ENCODE measurements at regions not wholly inside any gene's neighbourhood (a gene's known extent, or its start where the extent isn't known, plus 50 kb on each side); places are given as distances from the start of the nearest gene placed in this dataset.
A peak's percentile ranks its signal among the peaks of the same experiment; 100 is the strongest.

DNA sequence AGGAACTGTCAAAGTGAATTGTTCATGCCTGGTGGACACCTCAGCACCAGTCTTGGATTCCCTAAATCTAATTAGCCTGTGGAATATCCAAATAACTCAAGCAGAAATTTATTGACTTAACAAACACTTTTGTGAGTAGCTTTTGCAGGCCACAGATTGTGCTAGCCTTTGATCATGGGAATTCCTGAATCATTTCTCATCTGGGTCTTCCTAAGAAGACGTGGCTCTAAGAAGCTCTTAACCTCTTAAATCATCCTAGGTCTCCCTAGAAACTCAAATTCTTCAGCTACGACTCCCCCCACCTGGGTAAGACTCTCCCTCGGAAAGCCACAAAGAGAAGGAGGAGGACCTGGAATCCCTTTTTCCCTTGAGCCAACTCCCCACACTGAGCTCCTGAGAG is 53.8 kb upstream of the PSEN2 start:
- DNase-seq (ENCODE audit: low read depth in 2 of 2), result no peak

DNA sequence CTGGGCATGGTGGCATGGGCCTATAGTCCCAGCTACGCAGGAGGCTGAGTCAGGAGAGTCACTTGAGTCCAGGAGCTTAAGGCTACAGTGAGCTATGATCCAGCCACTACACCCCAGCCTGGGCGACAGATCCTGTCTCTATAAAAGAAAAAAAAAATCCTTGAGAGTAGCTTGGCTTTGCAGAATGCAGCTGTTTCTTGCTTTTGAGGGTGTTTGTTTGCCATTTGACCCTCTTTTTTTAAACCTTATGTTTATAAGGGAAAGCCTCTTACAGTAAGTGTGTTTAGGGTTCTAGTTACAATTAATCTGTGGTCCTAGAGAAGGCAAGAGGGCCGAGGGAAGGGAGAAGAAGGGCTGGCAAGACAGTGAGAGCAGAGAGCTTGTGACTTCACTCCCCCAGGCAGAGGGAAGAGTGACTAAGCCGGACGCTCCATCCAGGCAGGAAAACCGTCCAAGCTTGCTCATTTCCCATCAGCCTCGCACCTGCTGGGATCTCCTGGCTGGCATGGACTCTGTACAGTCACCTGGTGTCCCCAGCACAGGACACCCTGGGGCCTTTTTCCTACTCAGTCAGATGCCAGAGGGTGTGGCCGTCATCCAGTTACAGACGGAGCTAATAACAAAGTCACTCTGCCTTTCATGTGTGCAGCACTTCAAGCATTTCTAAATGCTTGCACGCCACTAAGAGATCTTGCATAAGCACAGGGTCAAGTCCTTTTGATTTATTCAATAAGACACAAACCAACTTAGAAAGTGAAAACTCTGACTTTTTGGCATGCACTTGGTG is 55.5 kb upstream of the PSEN2 start:
- DNase-seq (ENCODE audit: low read depth in 2 of 2), result no peak

DNA sequence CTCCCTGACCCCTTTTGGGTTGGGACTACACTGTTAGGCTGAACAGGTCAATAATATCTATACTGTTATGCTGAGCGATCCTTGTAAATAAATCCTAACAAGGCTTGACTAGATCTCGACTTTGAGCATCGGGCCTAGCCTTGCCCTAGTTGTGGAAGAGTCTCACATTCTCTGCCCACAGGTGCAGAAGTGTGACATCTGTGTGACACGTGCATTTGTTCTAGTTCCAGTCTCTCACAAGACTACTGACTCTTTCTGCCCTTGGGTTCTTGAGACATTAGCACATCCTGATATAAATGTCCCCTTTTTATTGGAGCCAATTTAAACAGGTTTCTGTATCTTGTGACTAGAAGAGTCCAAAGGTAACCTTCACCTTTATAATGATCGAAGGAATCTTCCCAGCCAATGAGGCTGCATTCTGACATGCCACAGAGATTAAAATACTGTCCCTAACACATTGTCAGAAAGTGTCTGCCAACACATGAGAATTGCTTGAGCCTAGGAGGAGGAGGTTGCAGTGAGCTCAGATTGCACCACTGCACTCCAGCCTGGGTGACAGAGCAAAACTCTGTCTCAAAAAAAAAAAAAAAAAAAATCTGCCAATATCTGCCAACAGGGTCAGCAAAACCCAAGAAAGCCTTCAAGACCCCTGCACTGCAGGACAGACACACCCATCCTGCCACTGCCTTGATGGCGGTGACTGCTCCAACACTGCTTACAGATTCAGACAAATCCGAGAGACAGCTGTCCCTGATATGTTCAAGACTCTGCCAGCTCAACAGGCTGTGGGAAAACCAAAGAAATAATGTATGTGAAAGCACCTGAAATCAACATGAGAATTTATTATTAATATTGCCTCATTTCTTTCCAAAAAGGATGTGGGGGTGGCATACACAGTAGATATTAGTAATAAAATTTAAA is 56.5 kb upstream of the PSEN2 start:
- no peak for DNase-seq (ENCODE audit: low read depth in 2 of 2)

DNA sequence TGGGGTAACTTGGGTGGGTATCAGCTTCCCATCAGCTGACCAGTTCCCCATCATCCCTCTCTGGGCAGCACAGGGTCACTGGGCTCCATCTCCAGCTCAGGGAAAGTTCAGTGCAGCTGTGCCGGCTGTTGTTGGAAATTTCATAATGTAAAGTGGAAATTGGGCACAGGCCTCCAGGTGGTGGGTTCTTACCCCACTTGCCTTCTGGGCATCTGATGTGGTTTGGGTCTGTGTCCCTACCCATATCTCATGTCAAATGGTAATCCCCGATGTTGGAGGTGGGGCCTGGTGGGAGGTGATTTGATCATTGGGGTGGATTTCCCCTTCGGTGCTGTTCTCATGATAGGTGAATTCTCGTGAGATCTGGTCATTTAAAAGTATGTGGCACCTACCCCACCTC is 59.7 kb upstream of the PSEN2 start:
- DNase-seq (ENCODE audit: low read depth in 2 of 2), result no peak

DNA sequence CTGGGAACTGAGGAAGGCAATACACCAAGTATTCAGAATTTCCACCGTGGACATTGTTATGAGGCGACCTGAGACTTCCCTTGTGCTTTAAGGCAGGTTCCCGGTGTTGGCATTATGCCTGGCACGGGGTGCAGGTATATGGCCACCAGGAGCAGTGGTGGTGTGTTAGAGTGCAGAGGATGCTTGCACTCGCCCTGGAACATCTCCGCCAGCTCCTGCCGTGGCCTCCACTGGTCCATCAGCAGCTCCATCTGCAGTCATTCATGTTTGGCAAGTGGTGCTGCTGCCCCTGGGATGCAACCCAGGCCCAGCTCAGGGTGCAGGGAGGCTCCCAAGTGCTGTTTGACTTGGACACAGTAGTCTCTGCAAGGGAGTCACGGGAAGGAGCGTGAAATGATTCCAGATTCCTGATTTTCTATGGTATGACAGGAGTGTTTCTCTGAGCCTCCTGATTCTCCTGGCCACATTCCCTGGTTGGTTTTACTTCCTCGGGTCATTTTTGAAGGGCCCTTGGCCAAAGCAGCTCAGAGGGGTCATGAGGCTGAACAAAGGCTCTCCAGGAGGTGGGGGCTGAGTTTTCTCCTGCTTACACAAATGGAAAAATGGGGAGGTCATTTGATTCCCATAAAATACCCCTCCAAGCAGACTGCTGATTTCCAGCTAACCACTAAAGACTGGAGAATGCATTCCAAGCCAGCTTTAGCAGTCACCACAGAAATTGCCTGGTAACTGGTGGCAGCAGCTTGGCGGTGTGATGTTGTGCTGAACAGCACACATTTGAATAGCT is 60.4 kb upstream of the PSEN2 start:
- DNase-seq (ENCODE audit: low read depth in 2 of 2), result no peak

DNA sequence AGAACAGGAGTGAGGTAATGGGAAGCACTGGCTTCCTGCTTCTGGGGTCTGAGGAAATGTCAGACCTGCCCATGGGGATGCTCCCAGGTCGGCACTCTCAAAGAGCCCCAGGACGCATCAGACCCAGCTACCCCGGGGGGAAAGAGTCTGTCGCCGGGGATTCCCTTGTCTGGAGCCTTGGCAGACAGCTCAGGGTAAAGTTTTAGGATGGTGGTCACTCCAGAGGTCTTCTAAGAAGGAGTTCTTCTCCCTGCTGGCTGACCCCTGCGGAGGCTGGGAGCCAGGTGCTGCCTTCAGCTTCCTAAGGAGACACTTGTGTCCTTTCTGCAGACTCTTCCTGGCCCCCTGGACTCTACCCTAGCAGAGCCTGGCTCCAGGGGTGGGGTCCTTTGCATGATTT is 61.9 kb upstream of the PSEN2 start:
- DNase-seq (ENCODE audit: low read depth in 2 of 2), result no peak

DNA sequence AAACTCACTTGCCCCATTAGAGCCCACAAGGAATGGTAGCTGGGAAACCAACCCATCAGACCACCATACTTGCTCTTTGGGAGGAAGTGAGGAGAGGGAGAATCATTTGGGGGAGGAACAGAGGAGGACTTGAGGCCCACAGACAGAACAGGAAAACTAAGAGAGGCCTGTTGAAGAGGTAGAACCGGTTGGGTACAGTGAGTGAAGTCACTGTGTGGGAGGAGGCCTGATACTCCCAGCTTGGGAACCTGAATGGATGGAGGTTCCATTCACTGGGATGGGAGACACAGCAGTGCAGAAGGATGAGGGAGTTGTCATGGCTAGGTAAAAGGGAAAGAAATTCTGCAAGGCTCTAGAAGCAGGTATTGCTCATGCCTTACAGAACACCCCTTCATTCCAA is 63.4 kb upstream of the PSEN2 start:
- DNase-seq (ENCODE audit: low read depth in 2 of 2), result no peak

DNA sequence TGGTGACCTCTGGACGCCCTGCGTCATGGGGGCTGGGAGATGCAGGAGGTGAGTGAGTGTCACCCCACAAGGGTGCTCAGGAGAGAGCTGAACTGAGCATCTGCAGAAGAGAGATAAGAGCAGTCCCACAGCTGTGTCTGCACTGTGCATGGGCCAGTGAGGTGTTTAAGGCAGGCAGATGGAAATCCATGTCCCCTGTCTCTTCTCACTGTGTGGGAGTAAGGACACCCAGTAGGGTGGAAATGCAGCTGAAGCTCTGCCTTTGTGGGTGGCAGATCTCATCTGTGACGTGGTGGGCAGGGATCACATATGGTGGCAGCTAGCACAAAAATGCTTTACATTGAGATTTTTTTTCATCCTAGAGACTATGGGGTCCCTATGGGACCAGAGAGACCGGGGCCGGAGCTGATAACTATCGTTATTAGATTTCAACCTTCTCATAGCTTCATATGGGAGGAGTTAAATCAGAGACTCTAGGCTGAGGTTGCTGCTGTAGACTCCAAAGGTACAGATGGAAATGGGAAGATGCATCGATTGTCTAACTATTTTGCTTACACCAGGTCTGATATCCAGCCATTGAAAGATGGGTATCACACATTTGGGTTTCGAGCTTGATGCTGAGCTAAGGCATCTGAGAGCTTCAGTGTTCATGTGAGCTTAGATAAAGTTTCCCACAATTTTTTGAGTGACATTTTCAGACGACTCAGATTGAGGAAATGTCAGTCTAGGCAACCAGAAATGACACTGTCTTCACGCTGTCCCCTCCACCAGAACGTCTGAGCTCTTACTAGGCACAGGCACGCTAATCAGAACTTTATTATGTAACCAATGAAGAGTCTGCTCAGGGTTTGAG is 65.3 kb upstream of the PSEN2 start:
- DNase-seq (ENCODE audit: low read depth in 2 of 2), result no peak

DNA sequence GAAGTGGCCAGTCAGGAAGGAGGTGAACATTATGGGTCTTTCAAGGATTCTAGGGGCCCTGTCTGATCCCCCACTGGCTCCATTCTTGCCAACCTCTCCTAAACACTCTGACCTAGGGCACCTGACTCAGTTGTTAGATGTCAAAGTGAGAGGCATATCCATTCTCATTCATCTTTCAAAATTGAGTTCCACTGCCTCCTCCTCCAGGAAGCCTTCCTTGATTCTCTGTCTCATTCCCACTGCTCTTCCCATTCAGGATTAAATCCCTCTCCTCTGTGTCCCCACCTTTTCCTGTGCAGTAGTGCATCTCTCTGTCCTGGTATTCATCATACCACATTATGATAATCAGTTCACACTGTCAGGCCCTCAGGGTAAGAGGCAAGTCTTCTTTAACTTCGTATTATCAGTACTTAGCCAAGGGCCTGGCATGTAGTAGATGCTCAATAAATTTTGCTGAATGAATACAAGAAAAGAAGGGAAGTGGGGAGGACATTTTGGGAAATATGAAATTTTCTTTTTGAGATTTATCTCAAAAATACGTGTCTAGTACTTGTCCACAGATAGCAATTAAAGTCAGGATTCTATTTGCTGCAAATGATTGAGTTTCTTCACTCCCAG is 61.8 kb upstream of the ITPKB start:
- no peak for DNase-seq (ENCODE audit: low read depth in 2 of 2)

DNA sequence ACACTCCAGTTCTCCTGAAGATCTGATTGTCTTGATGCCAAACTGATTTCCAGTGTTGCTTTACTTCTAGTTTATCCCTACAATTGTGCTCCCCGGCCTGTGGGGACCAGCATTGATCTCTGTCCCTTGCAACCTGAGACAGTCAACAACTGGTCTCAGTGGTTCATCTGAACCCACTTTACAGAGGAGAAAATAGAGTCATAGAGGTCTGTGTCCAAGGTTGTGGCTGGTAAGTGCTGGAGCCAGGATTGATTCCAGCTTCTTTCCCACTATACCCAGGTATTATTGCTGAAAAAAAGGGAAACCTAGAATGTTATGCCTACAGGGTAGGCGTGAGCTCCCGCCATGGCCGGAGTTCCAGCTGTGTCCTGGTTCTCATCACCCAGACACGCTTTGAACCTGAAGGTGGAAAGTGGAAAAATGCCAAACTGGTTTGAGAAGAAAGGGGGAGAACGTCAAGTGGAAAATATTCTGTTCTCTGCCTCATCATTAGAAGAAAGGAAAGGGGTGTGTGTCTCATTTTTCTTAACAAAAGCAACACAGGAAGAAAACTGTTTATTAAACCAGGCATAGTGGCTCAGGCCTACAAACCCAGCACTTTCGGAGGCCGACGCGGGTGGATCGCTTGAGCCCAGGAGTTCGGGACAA is 60.7 kb upstream of the ITPKB start:
- no peak for DNase-seq (ENCODE audit: low read depth in 2 of 2)

DNA sequence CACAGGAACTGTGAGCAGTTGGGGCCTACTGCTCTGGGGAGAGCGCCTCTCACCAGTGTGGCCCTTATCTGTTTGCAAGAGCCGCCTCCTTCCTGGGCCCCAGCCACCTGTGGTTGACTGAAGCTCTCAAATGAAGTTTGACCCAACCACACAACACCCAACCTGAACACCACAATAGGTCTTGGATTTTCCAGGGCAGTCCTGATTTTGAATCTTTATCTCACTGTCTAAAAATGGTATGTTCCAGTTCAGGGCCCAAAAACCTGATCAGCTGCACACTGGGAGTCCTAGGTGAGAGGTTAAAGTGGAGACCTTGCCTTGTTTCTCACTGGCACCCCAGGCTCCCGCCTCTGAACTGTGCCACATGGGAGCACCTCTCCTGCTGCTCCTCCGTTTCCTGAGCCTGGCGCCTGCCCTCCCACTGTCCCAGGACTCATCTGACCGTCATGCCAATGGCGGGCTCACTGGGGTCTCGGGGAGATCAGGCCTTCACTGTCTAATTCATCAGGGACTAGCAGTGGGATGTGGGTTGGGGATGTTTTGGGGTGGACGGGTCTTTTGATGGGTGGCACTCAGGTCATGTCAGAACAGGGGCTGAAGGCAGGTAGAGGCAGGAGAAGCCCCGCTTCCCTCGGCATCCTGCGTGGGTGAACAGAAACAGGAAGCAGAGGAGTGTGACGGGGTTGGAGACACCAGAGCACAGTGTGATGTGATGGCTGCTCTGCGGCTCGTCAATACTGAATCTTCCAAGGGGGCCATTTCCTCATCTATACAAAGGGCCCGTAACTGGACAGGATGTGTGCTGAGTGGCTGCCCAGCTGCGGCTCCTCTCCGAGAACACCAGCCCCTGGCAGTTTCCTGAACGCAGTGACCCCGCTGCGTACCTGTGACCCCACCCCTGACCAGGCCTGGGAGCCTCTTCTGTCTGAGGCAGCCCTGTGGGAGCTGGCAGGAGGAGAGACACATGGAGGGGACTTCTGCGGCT is 59.6 kb upstream of the ITPKB start:
- DNase-seq (ENCODE audit: low read depth in 2 of 2), result peak; percentile 59 to 61

DNA sequence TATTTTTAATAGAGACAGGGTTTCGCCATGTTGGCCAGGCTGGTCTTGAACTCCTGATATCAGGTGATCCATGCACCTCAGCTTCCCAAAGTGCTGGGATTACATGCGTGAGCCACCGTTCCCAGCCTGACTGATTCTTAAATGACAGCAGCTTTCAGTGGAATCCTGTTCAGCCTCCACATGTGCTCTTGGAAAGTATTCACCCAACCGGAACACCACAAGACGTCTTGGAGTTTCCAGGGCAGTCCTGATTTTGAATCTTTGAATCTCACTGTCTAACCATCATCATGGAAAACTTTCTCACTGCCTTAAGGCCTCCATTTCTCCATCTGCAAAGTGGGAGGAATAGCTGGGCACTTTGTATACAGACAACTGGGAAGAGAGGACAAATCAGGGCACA is 58.1 kb upstream of the ITPKB start:
- no peak for DNase-seq (ENCODE audit: low read depth in 2 of 2)

DNA sequence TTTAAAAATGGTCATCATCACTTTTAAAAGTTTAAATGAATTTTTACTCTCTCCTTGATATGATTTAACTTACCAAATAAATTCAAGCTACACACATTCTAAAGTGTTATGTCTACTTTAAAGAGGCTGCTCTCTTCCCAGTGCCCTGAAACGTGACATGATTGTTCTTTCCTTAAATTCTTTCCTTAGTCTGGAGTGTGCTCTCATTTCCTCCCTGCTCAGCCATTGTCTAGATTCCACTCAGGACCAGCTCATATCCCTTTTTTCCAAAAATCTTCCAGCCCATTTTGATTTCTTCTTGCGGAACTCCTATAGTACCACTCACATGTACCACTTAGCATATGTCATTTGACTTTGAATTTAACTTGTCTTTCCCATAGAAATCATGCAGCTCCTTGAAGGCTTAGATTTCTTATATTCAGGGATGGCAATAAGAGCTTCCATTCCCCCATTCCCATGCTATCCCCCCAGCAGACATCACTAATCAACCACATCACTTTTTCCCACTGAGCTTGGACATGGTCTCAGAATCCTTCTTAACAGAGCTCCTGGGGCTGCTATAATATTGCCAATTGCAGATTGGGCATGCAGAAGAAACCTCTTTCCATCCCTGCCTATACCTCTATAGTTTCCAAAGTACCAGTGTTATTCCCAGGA is 54.7 kb upstream of the ITPKB start:
- no peak for DNase-seq (ENCODE audit: low read depth in 2 of 2)

DNA sequence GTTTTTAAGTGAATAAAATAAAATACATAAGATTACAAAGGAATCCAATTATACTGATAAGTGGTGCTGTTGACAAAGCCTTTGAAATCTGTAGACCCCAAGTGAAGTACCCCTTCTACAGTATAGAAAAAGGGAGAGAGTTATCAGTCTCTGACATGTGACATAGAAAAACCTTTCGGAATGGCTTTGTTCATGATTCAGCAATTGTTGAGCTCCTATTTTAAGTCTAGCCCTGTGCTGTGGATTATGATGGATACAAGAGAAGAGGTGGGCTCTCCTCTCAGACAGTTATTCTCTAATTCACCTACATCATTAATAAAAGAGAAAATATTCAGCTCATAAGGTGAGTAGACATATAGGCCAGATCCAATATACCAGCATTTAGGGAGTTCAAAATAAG is 53.3 kb upstream of the ITPKB start:
- no peak for DNase-seq (ENCODE audit: low read depth in 2 of 2)

DNA sequence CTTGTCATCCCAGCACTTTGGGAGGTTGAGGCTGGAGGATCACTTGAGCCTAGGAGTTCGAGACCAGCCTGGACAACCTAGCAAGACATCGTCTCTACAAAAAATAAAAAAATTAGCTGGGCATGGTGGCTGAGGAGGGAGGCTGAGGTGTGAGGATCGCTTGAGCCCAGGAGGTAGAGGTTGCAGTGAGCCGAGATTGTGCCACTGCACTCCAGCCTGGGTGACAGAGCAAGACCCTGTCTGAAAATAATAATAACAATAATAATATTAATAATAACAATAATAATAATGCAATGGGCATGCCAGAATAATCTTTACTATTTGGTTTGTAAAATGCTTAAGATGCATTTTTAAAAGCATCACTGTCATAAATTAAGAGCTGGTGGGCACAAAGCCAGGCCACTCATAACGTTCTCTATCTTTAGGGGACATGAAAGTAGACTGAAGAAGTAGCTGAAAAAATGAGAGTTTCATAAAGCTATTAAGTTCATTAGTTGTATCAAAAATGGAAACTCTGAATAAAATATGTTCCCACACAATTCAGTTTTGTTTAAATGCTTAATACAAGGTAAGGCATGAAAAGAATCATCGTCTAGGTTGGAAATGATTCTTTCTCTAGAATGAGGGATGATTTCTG is 51.6 kb upstream of the ITPKB start:
- DNase-seq (ENCODE audit: low read depth in 2 of 2), result no peak

DNA sequence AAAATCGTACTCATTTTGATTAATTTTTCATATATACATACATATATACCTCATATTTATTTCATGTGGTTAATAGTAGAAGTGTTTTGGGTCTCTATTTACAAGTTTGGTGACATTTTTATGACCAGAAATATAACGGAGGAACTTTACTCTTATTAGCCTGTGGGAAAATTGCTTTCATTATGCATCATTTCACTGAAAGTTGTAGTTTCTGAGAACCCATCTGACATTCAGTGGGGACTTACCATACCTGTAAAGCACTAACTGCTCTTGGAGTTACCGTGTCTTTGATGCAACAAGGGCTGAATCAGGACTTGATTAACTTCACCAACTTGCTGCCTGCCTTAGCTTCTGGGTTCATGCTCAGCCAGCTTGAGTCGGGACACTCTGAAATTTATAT is 49.9 kb upstream of the ITPKB start:
- DNase-seq (ENCODE audit: low read depth in 2 of 2), result no peak

All from stimulated activated CD8-positive, alpha-beta memory T cell treated with anti-CD3 and anti-CD28 coated beads, Interleukin-2, amount 100 ng/mL, for 48 hours (primary cell).